Ovary (tissue), 7 donors: ENCODE measurements at regions not wholly inside any gene's neighbourhood (a gene's known extent, or its start where the extent isn't known, plus 50 kb on each side); places are given as distances from the start of the nearest gene placed in this dataset.

ENCODE experiments used
- DNase-seq, 5 donors: peaks; one replicate each; pipeline ENCODE4 v3.0.0-alpha.2; 2019 to 2020
- H3K27ac ChIP-seq, 2 donors: fragments of 200-600 bp; one replicate each; pipeline versions ENCODE4 v1.5.1 to v1.8.0; 2019 to 2022
- H3K27me3 ChIP-seq: fragments of 200-600 bp; one replicate; pipeline ENCODE4 v1.8.0; 2022
- H3K36me3 ChIP-seq: fragments of 200-600 bp; sonication (generic); one replicate; pipeline ENCODE4 v1.5.1; 2019
- H3K4me1 ChIP-seq: one replicate; pipeline ENCODE4 v1.8.1; 2013; ENCODE audit warnings: mild to moderate bottlenecking, moderate library complexity; ENCODE audit not compliant: insufficient read depth
- H3K4me3 ChIP-seq: fragments of 200-600 bp; sonication (generic); one replicate; pipeline ENCODE4 v1.5.1; 2017
- H3K9me3 ChIP-seq, 2 donors: fragments of 200-600 bp in 1 of 2; sonication (generic) in 1 of 2; one replicate each; pipeline versions ENCODE4 v1.5.1 to v1.8.1; 2013 to 2019; ENCODE audit warnings: mild to moderate bottlenecking in 1 of 2, moderate library complexity in 1 of 2
- CTCF ChIP-seq, 3 donors: fragments of 450-650 bp in 2 of 3; fragments of 200-600 bp in 1 of 3; IDR thresholded peaks; one replicate each; pipeline versions ENCODE4 v1.5.1 to v1.8.0; 2016 to 2022; ENCODE audit warnings: antibody characterized with exemption in 3 of 3, mild to moderate bottlenecking in 1 of 3
- EP300 ChIP-seq: sonication (generic); formaldehyde crosslinking; IDR thresholded peaks from one replicate; pipeline ENCODE4 v1.6.1; 2017; ENCODE audit warnings: antibody characterized with exemption
- POLR2A ChIP-seq: fragments of 450-650 bp; IDR thresholded peaks from one replicate; pipeline ENCODE4 v1.6.1; 2017; ENCODE audit warnings: antibody characterized with exemption, mild to moderate bottlenecking, moderate library complexity
- WGBS, 3 donors: extraction: QIAGEN DNeasy Blood & Tissue Kit in 1 of 3; methylation state at CpG; one replicate each; pipeline versions ENCODE4 v1.1.5 to v1.1.7; 2013 to 2017; 5-methylcytosine and 5-hydroxymethylcytosine counted together
- intact Hi-C, 4 donors: fragments of 100-400 bp; cut with DNase I; formaldehyde crosslinking; loops; one replicate each; pipeline versions ENCODE4 v1.11.0 to v1.15.1; 2022 to 2023
- donor health status: DM: no; HTN: no; CAD: no; lungs with moderate emphysema.
- donor health status: DM: no; HTN: no; CAD: no.
- donor health status: Bipolar disorder and iron deficiency.
- donor health status: DM: no; HTN: no; CAD: no.
- donor health status: DM: yes; HTN: yes; CAD: no.

GRCh38 chr3:144942838-144943197 lies 971.2 kb downstream of the DIPK2A start:
- TF ChIP-seq CTCF (IDR thresholded peaks at IDR 0.05) (no peak), EP300 (no peak), POLR2A (no peak)
- H3K36me3 ChIP-seq = no peaks in the 10 kb centered on the region
- H3K4me3 ChIP-seq = no peak overlapping the region
- no peak overlapping the region for H3K27ac ChIP-seq
- intact Hi-C loops = no loop called here
- 69 to 74% (median 72%) methylated on average over 3 of the region's 3 CpGs for WGBS, 3 donors
- H3K27me3 ChIP-seq = no peaks in the 10 kb centered on the region
- DNase-seq = no peak
- H3K4me1 ChIP-seq = no peaks in the 10 kb centered on the region
- no peaks in the 10 kb centered on the region for H3K9me3 ChIP-seq

- no peak overlapping the region for H3K27ac ChIP-seq
- H3K36me3 ChIP-seq = no peaks in the 10 kb centered on the region
- intact Hi-C loops = no loop called here
- DNase-seq = no peak
- no peaks in the 10 kb centered on the region for H3K4me1 ChIP-seq
- no peaks in the 10 kb centered on the region for H3K9me3 ChIP-seq
- WGBS, 3 donors = 93 to 96% (median 96%) methylated on average over 5 of the region's 5 CpGs
- H3K27me3 ChIP-seq = no peaks in the 10 kb centered on the region
- TF ChIP-seq CTCF (IDR thresholded peaks at IDR 0.05) (no peak), EP300 (no peak), POLR2A (no peak)
- no peak overlapping the region for H3K4me3 ChIP-seq
Measured at GRCh38 chr3:144947895-144948294, 976.3 kb downstream of the DIPK2A start.

GRCh38 chr3:144948711-144949110 lies 977.1 kb downstream of the DIPK2A start:
- no peaks in the 10 kb centered on the region for H3K9me3 ChIP-seq
- H3K27ac ChIP-seq = no peak overlapping the region
- no peaks in the 10 kb centered on the region for H3K36me3 ChIP-seq
- H3K4me3 ChIP-seq = no peak overlapping the region
- H3K4me1 ChIP-seq = no peaks in the 10 kb centered on the region
- H3K27me3 ChIP-seq = no peaks in the 10 kb centered on the region
- intact Hi-C loops = no loop called here
- no peak for DNase-seq
- WGBS, 3 donors = 68 to 91% (median 86%) methylated on average over 2 of the region's 2 CpGs
- no peak for TF ChIP-seq CTCF (IDR thresholded peaks at IDR 0.05)
- TF ChIP-seq POLR2A = no peak
- no peak for TF ChIP-seq EP300

- Histone ChIP-seq H3K27me3 (no peaks in the 10 kb centered on the region), H3K4me3 (no peak overlapping the region), H3K27ac (no peak overlapping the region), H3K9me3 (no peaks in the 10 kb centered on the region), H3K36me3 (no peaks in the 10 kb centered on the region), H3K4me1 (no peaks in the 10 kb centered on the region)
- TF ChIP-seq POLR2A (no peak), EP300 (no peak), CTCF (IDR thresholded peaks at IDR 0.05) (no peak)
- intact Hi-C loops = no loop called here
- no peak for DNase-seq
- WGBS, 3 donors = 90 to 94% (median 91%) methylated on average over 1 of the region's 1 CpG
Measured at GRCh38 chr3:144953959-144954358, 982.3 kb downstream of the DIPK2A start.
